HG03095 (cell line): ENCODE measurements at regions not wholly inside any gene's neighbourhood (a gene's known extent, or its start where the extent isn't known, plus 50 kb on each side); places are given as distances from the start of the nearest gene placed in this dataset.

Source experiments
- ATAC-seq: cut with Tn5 transposase; IDR thresholded peaks from one replicate; pipeline ENCODE4 v1.9.1; 2021; ENCODE audit warnings: moderate library complexity; ENCODE audit not compliant: unreplicated experiment

GRCh38 chr11:103850419-103851165 is 185.8 kb upstream of the DDI1 start:
- ATAC-seq, result no peak

- ATAC-seq, result no peak
Measured at GRCh38 chr11:103851166-103851651, 185.2 kb upstream of the DDI1 start.
